HG02943 (cell line): ENCODE measurements at regions not wholly inside any gene's neighbourhood (a gene's known extent, or its start where the extent isn't known, plus 50 kb on each side); places are given as distances from the start of the nearest gene placed in this dataset.
"Not testable (repeated sequence)": the region's sequence is repeated elsewhere in the genome, so short reads cannot be mapped to it uniquely, and the experiment has no call there.

Source experiments
- ATAC-seq: cut with Tn5 transposase; IDR thresholded peaks from one replicate; pipeline ENCODE4 v1.9.1; 2021; ENCODE audit warnings: mild to moderate bottlenecking, low read depth, moderate library complexity; ENCODE audit not compliant: unreplicated experiment

- ATAC-seq = no peak
These were observed 86.3 kb upstream of the CNIH3 start for GRCh38 chr1:224529844-224530243.

GRCh38 chr1:224533517-224533916, 82.6 kb upstream of the CNIH3 start:
- ATAC-seq = no peak

- ATAC-seq = no peak
These were observed 81.4 kb upstream of the CNIH3 start for GRCh38 chr1:224534731-224535130.

GRCh38 chr1:224535641-224536040, 80.5 kb upstream of the CNIH3 start:
- ATAC-seq = no peak

GRCh38 chr1:224539971-224540370, 76.1 kb upstream of the CNIH3 start:
- ATAC-seq = no peak

- no peak for ATAC-seq
These were observed 75.6 kb upstream of the CNIH3 start for GRCh38 chr1:224540535-224540934.

GRCh38 chr1:224541072-224541790, 74.9 kb upstream of the CNIH3 start:
- ATAC-seq = no peak

GRCh38 chr1:224541901-224542630, 74.1 kb upstream of the CNIH3 start:
- ATAC-seq = no peak

GRCh38 chr1:224542783-224543440, 73.2 kb upstream of the CNIH3 start:
- ATAC-seq = no peak

GRCh38 chr1:224543453-224543852, 72.7 kb upstream of the CNIH3 start:
- ATAC-seq = no peak

- no peak for ATAC-seq
These were observed 71.6 kb upstream of the CNIH3 start for GRCh38 chr1:224544346-224545110.

- ATAC-seq = no peak
These were observed 70.5 kb upstream of the CNIH3 start for GRCh38 chr1:224545571-224545970.

- no peak for ATAC-seq
These were observed 67.4 kb upstream of the CNIH3 start for GRCh38 chr1:224548676-224549075.

- ATAC-seq = not testable (repeated sequence)
These were observed 64.9 kb upstream of the CNIH3 start for GRCh38 chr1:224551189-224551588.

- ATAC-seq = no peak
These were observed 62.1 kb upstream of the CNIH3 start for GRCh38 chr1:224554056-224554455.

GRCh38 chr1:224554620-224555259, 61.4 kb upstream of the CNIH3 start:
- ATAC-seq = no peak

- ATAC-seq = no peak
These were observed 57.2 kb upstream of the CNIH3 start for GRCh38 chr1:224558904-224559303.

GRCh38 chr1:224559981-224560728, 56.0 kb upstream of the CNIH3 start:
- no peak for ATAC-seq

GRCh38 chr1:224562881-224563280, 53.2 kb upstream of the CNIH3 start:
- ATAC-seq = not testable (repeated sequence)

- no peak for ATAC-seq
These were observed 52.5 kb upstream of the CNIH3 start for GRCh38 chr1:224563666-224564065.
